ENCODE measurements at regions not wholly inside any gene's neighbourhood (a gene's known extent, or its start where the extent isn't known, plus 50 kb on each side); places are given as distances from the start of the nearest gene placed in this dataset.

GRCh38 chr10:130985158-130985753 is 326.3 kb downstream of the TCERG1L start:
- no peak for DNase-seq

- peak in 2 of 3 experiments; percentile 23 to 67 for DNase-seq
These were observed 324.7 kb downstream of the TCERG1L start for GRCh38 chr10:130986846-130987245.

- no peak for DNase-seq
These were observed 324.1 kb downstream of the TCERG1L start for GRCh38 chr10:130987401-130987800.

- DNase-seq, result peak in 1 of 3 experiments; percentile 51
These were observed 321.8 kb downstream of the TCERG1L start for GRCh38 chr10:130989670-130990232.

GRCh38 chr10:130990486-130990885 is 321.0 kb downstream of the TCERG1L start:
- peak in 2 of 3 experiments; percentile 61 to 86 for DNase-seq

GRCh38 chr10:130992802-130993523 is 318.6 kb downstream of the TCERG1L start:
- DNase-seq, result no peak

GRCh38 chr10:130993612-130994011 is 317.9 kb downstream of the TCERG1L start:
- no peak for DNase-seq

GRCh38 chr10:130994191-130994590 is 317.3 kb downstream of the TCERG1L start:
- no peak for DNase-seq

GRCh38 chr10:130994845-130995244 is 316.7 kb downstream of the TCERG1L start:
- DNase-seq, result no peak

- no peak for DNase-seq
These were observed 314.1 kb downstream of the TCERG1L start for GRCh38 chr10:130997267-130998045.

GRCh38 chr10:130998046-130998435 is 313.5 kb downstream of the TCERG1L start:
- DNase-seq, result no peak

GRCh38 chr10:130998642-130999041 is 312.9 kb downstream of the TCERG1L start:
- no peak for DNase-seq

GRCh38 chr10:130999376-131000202 is 311.9 kb downstream of the TCERG1L start:
- no peak for DNase-seq

- DNase-seq, result no peak
These were observed 311.3 kb downstream of the TCERG1L start for GRCh38 chr10:131000244-131000643.

GRCh38 chr10:131000743-131001142 is 310.8 kb downstream of the TCERG1L start:
- no peak for DNase-seq

- no peak for DNase-seq
These were observed 310.1 kb downstream of the TCERG1L start for GRCh38 chr10:131001438-131001837.

- DNase-seq, result peak; percentile 6 to 53 (median 19)
These were observed 309.3 kb downstream of the TCERG1L start for GRCh38 chr10:131002031-131002861.

- DNase-seq, result peak in 1 of 3 experiments; percentile 6
These were observed 308.1 kb downstream of the TCERG1L start for GRCh38 chr10:131003455-131003854.

GRCh38 chr10:131004276-131004675 is 307.2 kb downstream of the TCERG1L start:
- DNase-seq, result no peak

GRCh38 chr10:131006458-131007256 is 304.9 kb downstream of the TCERG1L start:
- no peak for DNase-seq

- no peak for DNase-seq
These were observed 301.7 kb downstream of the TCERG1L start for GRCh38 chr10:131009791-131010190.

Measured in NCI-H1417 (cell line).